NAMALWA (cell line): ENCODE measurements at regions not wholly inside any gene's neighbourhood (a gene's known extent, or its start where the extent isn't known, plus 50 kb on each side); places are given as distances from the start of the nearest gene placed in this dataset.
A peak's percentile ranks its signal among the peaks of the same experiment; 100 is the strongest.

Source experiments
- DNase-seq: peaks from one replicate; pipeline ENCODE4 v3.0.0-alpha.2; 2015; ENCODE audit warnings: low spot score

DNA sequence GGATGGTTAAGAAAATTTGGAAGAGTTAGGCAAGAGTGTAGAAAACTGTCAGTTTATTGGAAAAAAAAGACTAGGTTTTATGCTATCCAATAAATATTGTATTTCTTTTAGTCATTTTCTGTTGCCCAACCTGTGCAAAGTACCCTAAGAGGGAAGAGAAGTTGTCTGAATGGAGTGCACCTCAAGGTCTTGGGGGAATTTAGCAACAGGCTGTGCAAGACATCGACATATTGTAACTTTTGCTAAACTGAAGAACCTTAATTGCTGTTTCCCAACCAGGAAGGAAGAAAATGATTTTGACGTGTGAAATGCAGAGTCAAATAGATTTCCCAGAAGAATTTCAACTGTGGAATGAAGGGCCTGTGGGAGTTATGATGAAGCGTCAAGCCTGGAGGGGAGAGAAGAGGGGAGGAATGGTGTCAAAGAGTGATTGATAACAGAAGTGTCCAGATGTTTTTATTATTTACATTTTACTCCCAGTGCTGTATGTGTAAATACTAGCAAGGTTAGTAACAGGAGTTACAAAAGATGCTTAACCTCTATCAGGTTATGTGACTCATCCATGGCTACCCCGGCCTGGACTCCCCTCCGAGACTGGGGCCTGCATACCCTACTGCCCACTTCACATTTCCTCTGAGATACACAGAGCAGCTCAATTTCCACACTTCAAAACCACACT lies 246.8 kb downstream of the MYLK4 start:
- DNase-seq: no peak

- no peak for DNase-seq
Observed at GRCh38 chr6:2502998-2503674, 247.6 kb downstream of the MYLK4 start.

DNA sequence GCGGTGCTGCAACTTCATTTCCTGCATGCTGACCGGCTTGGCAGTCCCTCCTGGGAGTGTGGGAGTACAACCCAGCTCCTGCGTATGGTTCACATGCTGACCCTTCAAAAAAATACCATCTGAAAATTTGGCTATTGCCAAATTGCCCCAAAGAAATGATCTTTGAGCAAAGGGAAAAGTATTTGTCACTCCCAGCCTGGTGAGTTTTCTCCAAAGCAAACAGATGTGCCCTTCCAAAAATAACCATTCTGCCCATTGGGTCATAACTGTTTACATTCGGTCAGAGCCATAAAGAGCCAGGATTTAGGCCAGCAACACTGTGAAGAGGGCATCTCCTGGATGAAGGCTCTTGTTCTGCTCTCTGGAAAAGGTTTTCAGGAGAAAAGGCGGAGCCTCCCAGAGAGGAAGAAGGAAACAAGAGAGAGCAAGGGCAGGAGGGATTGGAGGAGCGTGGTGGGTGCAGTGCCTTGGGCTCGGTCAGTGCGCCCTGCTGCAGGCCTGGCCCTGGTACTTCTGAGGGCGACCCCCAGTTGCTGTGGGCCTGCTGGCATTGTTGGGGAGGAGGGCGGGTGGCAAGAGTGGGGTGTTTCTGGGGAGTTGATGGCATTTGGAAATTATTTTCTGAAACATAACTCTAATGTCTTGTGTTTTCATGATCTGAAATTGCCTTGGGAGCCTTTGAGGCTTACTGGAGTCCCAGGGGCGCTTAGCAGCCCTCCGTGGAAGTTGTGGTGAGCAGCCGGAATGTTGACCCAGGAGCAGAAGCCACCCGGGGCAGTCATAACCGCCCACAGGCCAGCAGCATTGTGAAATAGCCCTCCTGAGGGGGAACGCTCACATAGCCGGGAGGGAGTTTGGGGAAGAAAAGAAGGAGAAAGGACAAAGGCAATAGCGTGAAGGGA lies 248.4 kb downstream of the MYLK4 start:
- no peak for DNase-seq

- no peak for DNase-seq
Observed at GRCh38 chr6:2497922-2498623, 252.6 kb downstream of the MYLK4 start.

DNA sequence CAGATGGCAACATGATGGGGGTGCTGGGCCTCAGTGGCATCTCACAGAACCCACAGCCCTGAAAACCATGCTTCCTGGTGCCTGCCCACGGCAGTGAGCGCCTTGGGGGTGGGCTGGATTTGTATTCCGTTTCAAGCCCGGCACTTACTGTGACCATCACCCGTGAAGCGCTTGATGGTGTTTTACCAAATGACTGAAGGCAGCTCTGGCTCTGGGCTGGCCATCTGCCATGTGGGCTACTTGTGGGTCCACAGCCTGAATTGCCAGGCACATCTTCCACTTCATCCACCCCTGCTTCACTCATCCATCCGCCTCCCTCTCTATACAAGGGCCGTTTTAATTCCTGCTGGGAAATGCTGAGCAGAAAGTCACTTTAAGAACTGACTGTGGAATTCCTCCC lies 250.9 kb upstream of the GMDS start:
- no peak for DNase-seq

- DNase-seq: no peak
Observed at GRCh38 chr6:2492686-2493523, 247.5 kb upstream of the GMDS start.

DNA sequence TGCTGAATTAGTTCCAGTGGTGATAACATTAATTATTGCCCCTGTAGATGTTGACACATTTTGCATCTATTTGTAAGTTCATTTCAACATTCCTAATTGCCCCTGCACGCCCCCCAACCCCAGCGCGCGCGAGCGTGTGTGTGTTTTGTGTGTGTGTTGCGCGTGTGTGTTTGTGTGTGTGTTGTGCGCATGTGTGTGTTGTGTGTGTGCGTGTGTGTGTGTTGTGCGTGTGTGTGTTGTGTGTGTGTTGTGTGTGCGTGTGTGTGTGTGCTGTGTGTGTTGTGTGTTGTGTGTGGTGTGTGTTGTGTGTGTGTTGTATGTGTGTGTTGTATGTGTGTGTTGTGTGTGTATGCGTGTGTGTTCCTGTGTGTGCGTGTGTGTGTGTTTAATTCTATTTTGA lies 245.7 kb upstream of the GMDS start:
- DNase-seq: no peak

DNA sequence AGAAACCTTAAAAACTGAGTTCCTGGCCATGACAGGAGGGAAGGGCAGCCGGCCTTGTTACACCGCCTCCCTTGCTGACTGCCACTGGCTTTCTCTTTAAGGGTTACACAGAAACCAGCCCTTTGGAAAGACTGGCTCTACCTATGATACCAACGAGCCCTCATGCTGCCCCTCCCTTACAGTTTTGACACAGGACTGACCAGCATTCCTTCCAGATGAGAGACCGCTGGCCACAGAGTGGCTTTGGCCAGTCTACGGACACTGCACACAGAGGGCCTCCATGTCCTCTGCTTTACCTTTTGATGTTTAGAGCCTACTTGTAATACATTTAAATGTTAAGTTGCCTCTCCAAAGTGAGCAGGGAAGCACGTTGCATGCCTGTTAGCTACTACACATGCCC lies 243.2 kb upstream of the GMDS start:
- DNase-seq: no peak

DNA sequence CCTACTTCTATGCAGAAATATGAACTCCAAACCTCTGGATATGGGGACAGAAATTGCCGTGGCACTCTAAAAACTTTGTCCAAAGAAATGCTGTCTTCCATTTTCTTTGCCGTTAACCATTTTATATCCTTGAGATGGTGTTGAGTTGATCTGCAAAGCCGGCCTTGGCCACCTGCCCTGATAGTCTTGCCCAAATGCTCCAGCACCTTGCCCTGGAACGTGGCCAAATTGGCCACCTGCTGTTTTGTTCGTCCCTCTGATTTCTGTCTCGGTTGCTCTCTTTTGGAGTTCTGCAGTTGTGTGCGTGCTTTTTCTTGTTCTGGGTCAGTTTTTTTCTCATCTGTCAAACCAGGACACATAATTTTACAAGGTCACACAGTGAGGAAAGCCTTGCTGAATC lies 239.7 kb upstream of the GMDS start:
- no peak for DNase-seq

DNA sequence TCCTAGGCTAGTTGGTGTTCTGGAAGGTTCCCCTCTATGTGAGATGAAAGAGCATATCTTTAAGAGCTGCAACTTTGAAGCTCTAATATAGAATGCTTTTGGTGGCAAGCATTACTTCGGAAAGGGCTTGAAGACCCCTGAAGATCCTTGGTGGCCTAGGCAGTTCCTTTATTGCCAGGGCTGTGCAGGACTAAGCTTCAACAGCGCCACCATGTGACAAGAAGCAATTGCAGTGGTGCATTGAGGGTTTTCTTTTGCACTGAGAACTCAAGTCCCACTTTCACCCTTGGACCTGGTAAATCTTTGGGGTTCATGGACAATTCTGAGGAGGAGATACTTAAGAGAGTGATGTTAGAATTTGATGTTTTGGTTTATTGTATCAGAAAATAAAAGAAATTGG lies 237.4 kb upstream of the GMDS start:
- DNase-seq: peak; percentile 18

GRCh38 chr6:2481307-2481706 lies 235.9 kb upstream of the GMDS start:
- DNase-seq: no peak

GRCh38 chr6:2480267-2480966 lies 235.0 kb upstream of the GMDS start:
- no peak for DNase-seq

DNA sequence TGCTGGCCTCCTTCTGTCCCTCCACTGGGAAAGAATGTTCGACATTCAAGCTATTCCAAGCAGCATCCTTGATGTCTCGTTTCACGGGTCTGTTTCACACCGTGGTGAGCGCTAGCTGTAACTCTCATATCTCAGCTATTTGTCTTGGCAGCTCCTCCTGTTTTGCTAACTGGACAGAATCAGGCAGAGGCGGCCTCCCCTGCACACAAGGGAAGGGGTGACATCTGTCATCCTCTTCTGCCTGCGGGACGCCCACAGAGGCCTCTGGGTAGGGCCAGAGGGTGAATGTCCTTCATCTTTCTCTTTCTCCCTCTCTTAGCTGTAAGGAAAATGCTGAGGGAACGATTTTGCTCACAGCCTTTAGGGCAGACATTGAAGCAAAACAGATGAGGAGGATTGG lies 232.8 kb upstream of the GMDS start:
- DNase-seq: no peak

GRCh38 chr6:2477666-2478065 lies 232.3 kb upstream of the GMDS start:
- no peak for DNase-seq

- no peak for DNase-seq
Observed at GRCh38 chr6:2477250-2477649, 231.8 kb upstream of the GMDS start.

GRCh38 chr6:2476376-2476775 lies 231.0 kb upstream of the GMDS start:
- DNase-seq: no peak

DNA sequence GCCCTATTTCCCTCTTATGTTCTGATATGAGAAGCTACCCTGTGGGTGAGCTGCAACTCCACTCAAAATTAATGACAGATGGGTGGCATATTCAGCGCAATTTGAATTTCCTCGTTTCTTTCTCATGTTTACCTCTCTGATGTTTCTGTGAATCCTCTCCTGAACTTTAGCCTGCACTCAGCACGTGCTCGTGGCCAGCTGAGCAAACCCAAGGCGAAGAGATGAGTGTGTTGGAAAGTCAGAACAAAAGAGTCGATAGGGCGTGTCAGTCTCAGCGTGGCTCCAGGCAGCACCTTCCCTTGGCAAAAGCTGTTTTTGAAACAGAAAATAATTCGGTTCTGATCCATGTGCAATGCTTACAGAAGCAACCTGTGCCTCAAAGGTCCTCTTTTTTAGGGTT lies 226.1 kb upstream of the GMDS start:
- DNase-seq: no peak

GRCh38 chr6:2469428-2469827 lies 224.0 kb upstream of the GMDS start:
- no peak for DNase-seq

GRCh38 chr6:2468601-2468955 lies 223.2 kb upstream of the GMDS start:
- DNase-seq: no peak

DNA sequence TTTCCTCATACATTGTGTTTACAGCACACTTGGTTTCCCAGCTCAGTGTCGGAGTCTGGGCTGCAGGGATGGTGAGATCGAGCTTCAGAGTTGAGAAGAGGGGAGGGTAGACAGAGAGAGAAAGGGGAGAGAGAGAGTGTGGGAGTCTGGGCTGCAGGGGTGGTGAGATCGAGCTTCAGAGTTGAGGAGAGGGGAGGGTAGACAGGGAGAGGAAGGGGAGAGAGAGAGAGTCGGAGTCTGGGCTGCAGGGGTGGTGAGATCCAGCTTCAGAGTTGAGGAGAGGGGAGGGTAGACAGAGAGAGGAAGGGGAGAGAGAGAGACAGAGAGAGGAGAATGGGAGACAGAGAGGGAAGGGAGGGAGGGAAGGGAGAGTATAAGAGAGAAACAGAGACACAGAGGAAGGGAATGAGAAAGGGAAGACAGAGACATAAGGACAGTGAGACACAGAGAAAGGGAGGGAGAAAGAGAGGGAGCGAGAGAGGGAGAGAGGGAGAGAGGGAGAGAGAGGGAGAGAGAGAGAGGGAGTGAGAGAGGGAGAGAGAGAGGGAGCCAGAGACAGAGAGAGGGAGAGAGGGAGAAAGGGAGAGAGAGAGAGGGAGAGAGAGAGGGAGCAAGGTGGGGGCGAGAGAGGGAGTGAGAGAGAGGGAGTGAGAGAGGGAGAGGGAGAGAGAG lies 222.7 kb upstream of the GMDS start:
- DNase-seq: no peak
